ENCODE measurements at regions not wholly inside any gene's neighbourhood (a gene's known extent, or its start where the extent isn't known, plus 50 kb on each side); places are given as distances from the start of the nearest gene placed in this dataset.
"Not testable (repeated sequence)": the region's sequence is repeated elsewhere in the genome, so short reads cannot be mapped to it uniquely, and the experiment has no call there.

GRCh38 chr2:111605798-111606197, 278.2 kb downstream of the ANAPC1 start:
- TF ChIP-seq CTCF (IDR thresholded peaks at IDR 0.05); POLR2AphosphoS5 (IDR thresholded peaks at IDR 0.05; ENCODE audit: low read depth, low read length): not testable (repeated sequence)
